Kidney epithelial cell (primary cell): ENCODE measurements at regions not wholly inside any gene's neighbourhood (a gene's known extent, or its start where the extent isn't known, plus 50 kb on each side); places are given as distances from the start of the nearest gene placed in this dataset.
A peak's percentile ranks its signal among the peaks of the same experiment; 100 is the strongest.

Experiments used
- DNase-seq: peaks from one replicate; pipeline ENCODE4 v3.0.0-alpha.2; 2010; ENCODE audit warnings: low read depth
- H3K27me3 ChIP-seq: 2 replicates; pipeline ENCODE4 v1.6.0; 2011; ENCODE audit warnings: low read length; ENCODE audit not compliant: control insufficient read depth, insufficient read depth
- H3K36me3 ChIP-seq: 2 replicates; pipeline ENCODE4 v1.5.1; 2011; ENCODE audit warnings: low read length; ENCODE audit not compliant: control insufficient read depth, insufficient read depth
- H3K4me3 ChIP-seq: 2 replicates; pipeline ENCODE4 v1.5.1; 2011; ENCODE audit warnings: low read depth, mild to moderate bottlenecking, control low read depth, low read length
- TF ChIP-seq, protein P1 (sequence below): IDR thresholded peaks from 2 replicates; pipeline ENCODE4 v1.5.1; 2011; ENCODE audit warnings: mild to moderate bottlenecking, moderate library complexity, low read length, control low read depth, inconsistent platforms; ENCODE audit not compliant: insufficient read depth, poor library complexity, severe bottlenecking

DNA sequence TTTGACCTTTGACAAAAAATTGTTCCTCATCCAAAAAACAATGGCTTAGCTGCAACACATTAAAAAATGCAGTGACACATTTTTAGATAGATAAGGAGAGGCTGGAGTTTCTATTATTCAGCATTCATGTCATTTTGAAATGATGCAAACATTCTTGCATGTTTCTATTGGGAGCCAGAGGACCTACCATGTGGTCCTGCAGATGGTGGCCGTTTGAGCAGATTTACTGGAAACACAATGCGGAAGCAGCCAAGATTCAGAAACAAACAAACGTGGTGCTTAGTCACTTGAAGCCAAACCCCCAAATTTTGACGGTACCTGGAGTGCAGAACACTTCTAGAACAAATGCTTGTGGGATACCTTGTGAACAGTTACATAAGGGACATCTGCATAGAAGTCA is 456.7 kb downstream of the PCDH18 start:
- Histone ChIP-seq H3K36me3 (no peaks in the 10 kb centered on the region), H3K27me3 (no peaks in the 10 kb centered on the region), H3K4me3 (no peak overlapping the region)
- TF ChIP-seq, protein P1, sequence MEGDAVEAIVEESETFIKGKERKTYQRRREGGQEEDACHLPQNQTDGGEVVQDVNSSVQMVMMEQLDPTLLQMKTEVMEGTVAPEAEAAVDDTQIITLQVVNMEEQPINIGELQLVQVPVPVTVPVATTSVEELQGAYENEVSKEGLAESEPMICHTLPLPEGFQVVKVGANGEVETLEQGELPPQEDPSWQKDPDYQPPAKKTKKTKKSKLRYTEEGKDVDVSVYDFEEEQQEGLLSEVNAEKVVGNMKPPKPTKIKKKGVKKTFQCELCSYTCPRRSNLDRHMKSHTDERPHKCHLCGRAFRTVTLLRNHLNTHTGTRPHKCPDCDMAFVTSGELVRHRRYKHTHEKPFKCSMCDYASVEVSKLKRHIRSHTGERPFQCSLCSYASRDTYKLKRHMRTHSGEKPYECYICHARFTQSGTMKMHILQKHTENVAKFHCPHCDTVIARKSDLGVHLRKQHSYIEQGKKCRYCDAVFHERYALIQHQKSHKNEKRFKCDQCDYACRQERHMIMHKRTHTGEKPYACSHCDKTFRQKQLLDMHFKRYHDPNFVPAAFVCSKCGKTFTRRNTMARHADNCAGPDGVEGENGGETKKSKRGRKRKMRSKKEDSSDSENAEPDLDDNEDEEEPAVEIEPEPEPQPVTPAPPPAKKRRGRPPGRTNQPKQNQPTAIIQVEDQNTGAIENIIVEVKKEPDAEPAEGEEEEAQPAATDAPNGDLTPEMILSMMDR: no peak
- no peak for DNase-seq

DNA sequence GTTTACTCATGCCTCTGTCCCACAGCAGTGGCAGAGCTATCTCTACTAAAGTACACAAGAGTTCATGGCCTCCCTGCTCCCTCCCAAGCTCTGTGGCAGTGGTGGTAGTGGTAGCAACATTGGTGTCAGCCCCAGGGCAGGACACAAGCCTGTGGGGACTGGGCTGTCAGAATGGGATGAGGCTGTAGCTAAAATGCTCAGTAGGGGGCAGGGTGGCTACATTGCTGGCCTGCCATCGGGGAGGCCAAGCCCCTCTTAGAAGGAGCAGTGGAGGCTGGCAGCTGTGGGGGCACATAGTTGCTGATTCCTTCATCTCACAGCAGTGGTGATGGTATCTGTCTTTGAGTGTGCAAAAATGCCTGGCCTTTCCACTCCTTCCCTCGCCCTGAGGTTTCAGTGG is 461.7 kb downstream of the PCDH18 start:
- H3K4me3 ChIP-seq: no peak overlapping the region
- TF ChIP-seq, protein P1: no peak
- DNase-seq: no peak
- no peaks in the 10 kb centered on the region for H3K36me3 ChIP-seq
- no peaks in the 10 kb centered on the region for H3K27me3 ChIP-seq

DNA sequence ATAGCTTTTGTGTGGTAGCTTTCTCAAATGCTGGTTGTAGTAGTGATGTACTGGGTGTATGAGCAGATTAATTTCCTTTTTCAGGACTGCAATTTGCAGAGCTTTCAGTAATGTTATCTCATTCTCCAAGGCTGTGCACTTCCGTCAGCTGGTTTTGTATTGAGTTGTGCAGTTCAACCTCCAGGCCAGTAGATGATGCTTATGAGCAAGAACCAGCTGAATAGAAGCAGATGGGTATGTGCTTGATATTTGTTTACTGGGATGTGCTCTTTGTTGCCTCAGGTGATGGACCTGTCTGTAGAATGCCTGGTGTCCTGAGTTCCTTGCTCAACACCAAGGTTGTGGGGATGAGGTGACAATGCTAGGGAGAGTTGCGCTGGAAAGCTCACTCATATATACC is 462.8 kb downstream of the PCDH18 start:
- TF ChIP-seq, protein P1: no peak
- H3K27me3 ChIP-seq: no peaks in the 10 kb centered on the region
- H3K4me3 ChIP-seq: no peak overlapping the region
- DNase-seq: no peak
- no peaks in the 10 kb centered on the region for H3K36me3 ChIP-seq

DNA sequence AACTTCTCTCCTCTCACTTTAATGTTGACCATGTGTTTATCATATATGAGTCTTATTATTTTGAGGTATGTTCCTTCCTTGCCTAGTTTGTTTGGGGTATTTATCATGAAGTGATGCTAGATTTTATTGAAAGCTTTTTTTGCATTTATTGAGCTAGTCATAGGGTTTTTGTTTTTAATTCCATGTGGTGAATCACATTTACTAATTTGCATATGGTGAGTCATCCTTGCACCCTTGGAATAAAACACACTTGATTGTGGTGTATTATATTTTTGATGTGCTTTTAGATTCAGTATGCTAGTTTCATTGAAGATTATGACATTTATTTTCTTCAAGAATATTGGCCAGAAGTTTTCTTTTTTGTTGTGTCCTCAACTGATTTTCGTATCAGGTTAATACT is 464.6 kb downstream of the PCDH18 start:
- TF ChIP-seq, protein P1: no peak
- H3K36me3 ChIP-seq: no peaks in the 10 kb centered on the region
- no peaks in the 10 kb centered on the region for H3K27me3 ChIP-seq
- H3K4me3 ChIP-seq: no peak overlapping the region
- DNase-seq: no peak

DNA sequence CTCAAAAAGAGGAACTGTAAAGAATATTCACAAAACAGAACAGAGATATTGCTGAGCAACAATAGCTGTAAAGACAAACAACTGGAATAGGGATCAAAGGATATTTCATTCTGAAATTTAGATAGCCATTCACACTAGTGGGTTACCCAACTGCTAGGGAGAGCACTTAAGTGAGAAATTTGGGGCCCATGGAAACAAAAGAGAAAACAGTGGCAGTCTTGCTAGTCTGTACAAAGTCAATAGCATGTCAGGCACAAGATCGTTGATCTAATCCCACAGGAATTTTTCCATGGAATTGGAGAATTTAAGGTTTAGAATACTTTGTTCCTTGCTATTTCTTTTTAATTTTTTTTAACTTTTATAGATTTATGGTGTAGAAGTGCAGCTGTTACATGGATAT is 467.0 kb downstream of the PCDH18 start:
- Histone ChIP-seq H3K27me3 (no peaks in the 10 kb centered on the region), H3K36me3 (no peaks in the 10 kb centered on the region)
- peak; percentile 26 for DNase-seq

DNA sequence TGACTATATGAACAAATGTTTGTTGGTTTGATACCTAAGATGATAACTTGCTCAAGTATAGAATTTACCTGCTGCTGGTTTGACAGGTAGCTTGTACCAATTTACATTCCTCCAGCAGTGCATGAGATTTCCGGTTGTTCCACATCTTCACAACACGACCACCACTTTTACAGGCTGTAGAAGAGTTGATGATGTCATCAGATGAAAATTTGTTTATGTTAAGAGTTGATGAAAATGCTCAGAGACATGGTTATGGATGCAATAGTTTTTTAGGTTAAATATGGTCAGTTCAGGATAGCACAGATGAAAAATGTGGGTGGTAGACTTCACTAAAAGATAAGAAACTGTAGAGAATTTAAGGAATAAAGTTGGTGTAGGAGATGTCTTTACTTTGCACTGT is 468.3 kb downstream of the PCDH18 start:
- Histone ChIP-seq H3K36me3 (no peaks in the 10 kb centered on the region), H3K27me3 (no peaks in the 10 kb centered on the region), H3K4me3 (no peak overlapping the region)
- TF ChIP-seq, protein P1: no peak
- DNase-seq: no peak

More for the DNA sequence above, 467.0 kb downstream of the PCDH18 start:
- TF ChIP-seq, protein P1: no peak
- H3K4me3 ChIP-seq: no peak overlapping the region
